ENCODE measurements at regions not wholly inside any gene's neighbourhood (a gene's known extent, or its start where the extent isn't known, plus 50 kb on each side); places are given as distances from the start of the nearest gene placed in this dataset.
"Not testable (repeated sequence)": the region's sequence is repeated elsewhere in the genome, so short reads cannot be mapped to it uniquely, and the experiment has no call there.

GRCh38 chr2:142291969-142292368 lies 161.2 kb upstream of the LRP1B start:
- Histone ChIP-seq H3K27me3 (ENCODE audit: control insufficient read depth, insufficient read depth, low read length) (no peaks in the 10 kb centered on the region), H3K36me3 (ENCODE audit: control insufficient read depth, insufficient read depth, low read length) (no peaks in the 10 kb centered on the region), H3K27ac (ENCODE audit: low read length) (no peak overlapping the region), H3K4me3 (ENCODE audit: low read length) (no peak overlapping the region), H3K4me1 (ENCODE audit: control insufficient read depth, insufficient read depth, low read length) (no peaks in the 10 kb centered on the region), H3K9me3 (ENCODE audit: control insufficient read depth, low read depth, low read length) (no peaks in the 10 kb centered on the region)
- no CpG with 5 or more reads among the region's 2 CpGs for WGBS (ENCODE audit: insufficient coverage, low lambda C conversion rate)
- no peak for DNase-seq

- Histone ChIP-seq H3K4me1 (ENCODE audit: control insufficient read depth, insufficient read depth, low read length) (no peaks in the 10 kb centered on the region), H3K27me3 (ENCODE audit: control insufficient read depth, insufficient read depth, low read length) (no peaks in the 10 kb centered on the region), H3K36me3 (ENCODE audit: control insufficient read depth, insufficient read depth, low read length) (no peaks in the 10 kb centered on the region), H3K4me3 (ENCODE audit: low read length) (no peak overlapping the region), H3K27ac (ENCODE audit: low read length) (no peak overlapping the region), H3K9me3 (ENCODE audit: control insufficient read depth, low read depth, low read length) (no peaks in the 10 kb centered on the region)
- 90% methylated on average over 2 of the region's 3 CpGs for WGBS (ENCODE audit: insufficient coverage, low lambda C conversion rate)
- no peak for DNase-seq
Observed at GRCh38 chr2:142290931-142291330, 160.1 kb upstream of the LRP1B start.

- WGBS (ENCODE audit: insufficient coverage, low lambda C conversion rate): no CpG with 5 or more reads among the region's 7 CpGs
- no peaks in the 10 kb centered on the region for H3K4me1 ChIP-seq (ENCODE audit: control insufficient read depth, insufficient read depth, low read length)
- peak in 1 of 2 donors; percentile 2 for DNase-seq
- no peaks in the 10 kb centered on the region for H3K9me3 ChIP-seq (ENCODE audit: control insufficient read depth, low read depth, low read length)
- no peak overlapping the region for H3K27ac ChIP-seq (ENCODE audit: low read length)
- no peaks in the 10 kb centered on the region for H3K27me3 ChIP-seq (ENCODE audit: control insufficient read depth, insufficient read depth, low read length)
- no peaks in the 10 kb centered on the region for H3K36me3 ChIP-seq (ENCODE audit: control insufficient read depth, insufficient read depth, low read length)
- H3K4me3 ChIP-seq (ENCODE audit: low read length): no peak overlapping the region
Observed at GRCh38 chr2:142286618-142287017, 155.8 kb upstream of the LRP1B start.

GRCh38 chr2:142285480-142285879 lies 154.7 kb upstream of the LRP1B start:
- H3K4me3 ChIP-seq (ENCODE audit: low read length): no peak overlapping the region
- DNase-seq: no peak

GRCh38 chr2:142284336-142284735 lies 153.5 kb upstream of the LRP1B start:
- not testable (repeated sequence) for H3K27me3 ChIP-seq (ENCODE audit: control insufficient read depth, insufficient read depth, low read length); H3K4me3 ChIP-seq (ENCODE audit: low read length); H3K9me3 ChIP-seq (ENCODE audit: control insufficient read depth, low read depth, low read length); H3K36me3 ChIP-seq (ENCODE audit: control insufficient read depth, insufficient read depth, low read length); DNase-seq; H3K27ac ChIP-seq (ENCODE audit: low read length); H3K4me1 ChIP-seq (ENCODE audit: control insufficient read depth, insufficient read depth, low read length)
- 100% methylated on average over 2 of the region's 4 CpGs for WGBS (ENCODE audit: insufficient coverage, low lambda C conversion rate)

More at GRCh38 chr2:142285480-142285879, 154.7 kb upstream of the LRP1B start:
- no peaks in the 10 kb centered on the region for H3K9me3 ChIP-seq (ENCODE audit: control insufficient read depth, low read depth, low read length)
- no peak overlapping the region for H3K27ac ChIP-seq (ENCODE audit: low read length)
- H3K27me3 ChIP-seq (ENCODE audit: control insufficient read depth, insufficient read depth, low read length): no peaks in the 10 kb centered on the region
- H3K4me1 ChIP-seq (ENCODE audit: control insufficient read depth, insufficient read depth, low read length): no peaks in the 10 kb centered on the region
- no peaks in the 10 kb centered on the region for H3K36me3 ChIP-seq (ENCODE audit: control insufficient read depth, insufficient read depth, low read length)
- WGBS (ENCODE audit: insufficient coverage, low lambda C conversion rate): no CpG with 5 or more reads among the region's 4 CpGs

DNA sequence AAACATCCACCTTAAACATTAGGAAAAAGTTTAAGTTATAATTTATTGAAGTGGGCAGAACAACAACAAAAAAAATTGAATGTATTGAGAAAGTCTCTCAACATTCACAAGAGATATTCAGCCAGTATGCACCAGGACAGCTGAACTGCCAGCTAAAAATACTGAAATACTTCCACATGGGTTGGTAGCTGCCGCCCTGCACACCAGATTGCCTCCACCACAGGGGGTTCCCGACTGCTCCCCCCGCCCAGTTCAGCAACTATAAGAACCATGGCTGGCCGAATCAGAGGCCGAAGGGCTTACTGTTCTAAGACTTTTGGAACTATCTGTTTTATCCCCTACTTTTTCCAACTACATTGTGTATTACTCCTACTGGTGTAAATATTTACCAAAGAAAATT lies 150.0 kb upstream of the LRP1B start:
- Histone ChIP-seq H3K27me3 (ENCODE audit: control insufficient read depth, insufficient read depth, low read length) (no peaks in the 10 kb centered on the region), H3K4me3 (ENCODE audit: low read length) (no peak overlapping the region), H3K4me1 (ENCODE audit: control insufficient read depth, insufficient read depth, low read length) (no peaks in the 10 kb centered on the region), H3K27ac (ENCODE audit: low read length) (no peak overlapping the region), H3K9me3 (ENCODE audit: control insufficient read depth, low read depth, low read length) (no peaks in the 10 kb centered on the region), H3K36me3 (ENCODE audit: control insufficient read depth, insufficient read depth, low read length) (no peaks in the 10 kb centered on the region)
- WGBS (ENCODE audit: insufficient coverage, low lambda C conversion rate): no CpG with 5 or more reads among the region's 5 CpGs
- no peak for DNase-seq

DNA sequence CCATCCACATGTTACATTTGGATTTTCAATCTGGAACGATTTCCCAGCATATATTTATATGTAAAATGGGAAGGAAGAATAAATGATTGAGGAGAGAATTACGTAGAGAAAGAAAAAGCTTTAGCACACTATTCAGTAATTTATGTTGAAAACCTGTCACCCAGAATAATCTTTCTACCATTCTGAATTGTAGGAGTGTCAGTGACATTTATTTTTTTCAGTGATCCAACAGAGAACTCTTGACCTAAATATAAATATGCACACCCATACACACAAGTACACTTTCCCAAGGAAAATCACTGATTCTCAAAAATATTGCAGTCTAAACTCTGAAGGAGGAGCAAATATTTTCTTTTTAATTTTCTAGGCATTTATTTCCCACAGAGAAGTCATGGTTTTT lies 140.2 kb upstream of the LRP1B start:
- Histone ChIP-seq H3K27ac (ENCODE audit: low read length) (no peak overlapping the region), H3K9me3 (ENCODE audit: control insufficient read depth, low read depth, low read length) (no peaks in the 10 kb centered on the region), H3K36me3 (ENCODE audit: control insufficient read depth, insufficient read depth, low read length) (no peaks in the 10 kb centered on the region), H3K27me3 (ENCODE audit: control insufficient read depth, insufficient read depth, low read length) (no peaks in the 10 kb centered on the region), H3K4me3 (ENCODE audit: low read length) (no peak overlapping the region), H3K4me1 (ENCODE audit: control insufficient read depth, insufficient read depth, low read length) (no peaks in the 10 kb centered on the region)
- 60% methylated on average over 2 of the region's 2 CpGs for WGBS (ENCODE audit: insufficient coverage, low lambda C conversion rate)
- no peak for DNase-seq

DNA sequence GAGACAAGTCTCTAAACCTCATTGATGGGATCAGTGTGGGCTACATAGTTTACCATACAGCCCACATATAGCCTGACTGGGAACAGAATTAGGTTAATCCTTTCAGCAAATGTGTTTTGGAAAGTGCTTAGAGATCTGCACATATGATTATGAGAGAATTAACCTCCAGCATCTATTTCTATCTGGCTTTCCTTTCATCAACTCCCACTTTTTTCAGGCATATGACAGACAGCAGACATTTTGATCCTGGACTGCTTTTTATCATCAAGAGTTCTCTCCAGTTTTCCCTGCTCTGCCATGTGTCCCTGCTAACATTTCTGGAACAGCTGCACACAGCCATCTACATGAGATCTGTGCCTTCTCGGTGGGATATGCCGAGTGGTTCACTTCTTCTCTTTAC lies 139.5 kb upstream of the LRP1B start:
- DNase-seq: no peak
- Histone ChIP-seq H3K27me3 (ENCODE audit: control insufficient read depth, insufficient read depth, low read length) (no peaks in the 10 kb centered on the region), H3K9me3 (ENCODE audit: control insufficient read depth, low read depth, low read length) (no peaks in the 10 kb centered on the region), H3K4me1 (ENCODE audit: control insufficient read depth, insufficient read depth, low read length) (no peaks in the 10 kb centered on the region), H3K4me3 (ENCODE audit: low read length) (no peak overlapping the region), H3K27ac (ENCODE audit: low read length) (no peak overlapping the region), H3K36me3 (ENCODE audit: control insufficient read depth, insufficient read depth, low read length) (no peaks in the 10 kb centered on the region)
- no CpG with 5 or more reads among the region's 2 CpGs for WGBS (ENCODE audit: insufficient coverage, low lambda C conversion rate)

DNA sequence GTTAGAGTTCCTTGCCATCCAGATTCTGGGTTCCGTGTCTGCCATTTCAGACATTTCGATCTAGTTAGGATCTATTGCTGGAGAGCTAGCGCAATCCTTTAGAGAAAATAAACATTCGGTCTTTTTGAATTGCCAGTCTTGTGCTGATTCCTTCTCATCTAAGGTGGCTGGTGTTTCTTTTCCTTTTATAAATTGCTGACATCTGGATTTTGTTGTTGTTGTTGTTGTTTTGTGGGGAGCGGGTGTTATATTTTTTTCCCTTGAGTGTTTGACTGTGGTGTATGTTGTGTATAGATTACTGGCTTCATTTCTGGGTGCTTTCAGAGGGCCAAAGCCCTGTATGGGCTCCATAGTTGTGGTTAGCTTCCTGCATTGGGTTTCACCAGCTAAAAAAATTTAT lies 128.5 kb upstream of the LRP1B start:
- Histone ChIP-seq H3K27me3 (ENCODE audit: control insufficient read depth, insufficient read depth, low read length) (no peaks in the 10 kb centered on the region), H3K4me1 (ENCODE audit: control insufficient read depth, insufficient read depth, low read length) (no peaks in the 10 kb centered on the region), H3K36me3 (ENCODE audit: control insufficient read depth, insufficient read depth, low read length) (no peaks in the 10 kb centered on the region), H3K27ac (ENCODE audit: low read length) (no peak overlapping the region), H3K9me3 (ENCODE audit: control insufficient read depth, low read depth, low read length) (peaks cover 4% of the 10 kb centered on the region), H3K4me3 (ENCODE audit: low read length) (no peak overlapping the region)
- 100% methylated on average over 2 of the region's 5 CpGs for WGBS (ENCODE audit: insufficient coverage, low lambda C conversion rate)
- no peak for DNase-seq

- Histone ChIP-seq H3K9me3 (ENCODE audit: control insufficient read depth, low read depth, low read length) (peaks cover 4% of the 10 kb centered on the region), H3K27me3 (ENCODE audit: control insufficient read depth, insufficient read depth, low read length) (no peaks in the 10 kb centered on the region)
Observed at GRCh38 chr2:142254031-142254430, 123.2 kb upstream of the LRP1B start.

DNA sequence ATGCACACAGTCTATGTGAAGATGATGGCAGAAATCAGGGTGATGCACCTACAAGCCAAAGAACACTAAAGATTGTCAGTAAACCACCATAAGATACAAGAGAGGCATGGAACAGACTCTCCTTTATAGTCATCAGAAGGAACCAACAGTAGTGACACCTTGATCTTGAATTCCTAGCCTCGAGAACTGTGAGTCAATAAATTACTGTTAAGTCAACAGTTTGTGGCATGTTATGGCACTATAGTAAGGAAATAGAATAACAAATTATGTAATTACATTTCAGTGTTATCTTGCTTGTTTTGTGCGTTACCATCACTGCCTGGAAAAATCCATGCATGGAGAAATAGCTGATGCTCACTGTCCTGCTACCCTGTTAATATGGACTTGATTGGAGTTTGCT lies 110.2 kb upstream of the LRP1B start:
- no peaks in the 10 kb centered on the region for H3K4me1 ChIP-seq (ENCODE audit: control insufficient read depth, insufficient read depth, low read length)
- no peaks in the 10 kb centered on the region for H3K9me3 ChIP-seq (ENCODE audit: control insufficient read depth, low read depth, low read length)
- no peak for DNase-seq
- 86% methylated on average over 1 of the region's 2 CpGs for WGBS (ENCODE audit: insufficient coverage, low lambda C conversion rate)
- H3K27ac ChIP-seq (ENCODE audit: low read length): no peak overlapping the region
- no peak overlapping the region for H3K4me3 ChIP-seq (ENCODE audit: low read length)
- H3K27me3 ChIP-seq (ENCODE audit: control insufficient read depth, insufficient read depth, low read length): no peaks in the 10 kb centered on the region
- H3K36me3 ChIP-seq (ENCODE audit: control insufficient read depth, insufficient read depth, low read length): no peaks in the 10 kb centered on the region

More at GRCh38 chr2:142254031-142254430, 123.2 kb upstream of the LRP1B start:
- no peak overlapping the region for H3K27ac ChIP-seq (ENCODE audit: low read length)
- no peaks in the 10 kb centered on the region for H3K4me1 ChIP-seq (ENCODE audit: control insufficient read depth, insufficient read depth, low read length)
- H3K4me3 ChIP-seq (ENCODE audit: low read length): no peak overlapping the region
- no CpG with 5 or more reads among the region's 1 CpG for WGBS (ENCODE audit: insufficient coverage, low lambda C conversion rate)
- no peak for DNase-seq
- H3K36me3 ChIP-seq (ENCODE audit: control insufficient read depth, insufficient read depth, low read length): no peaks in the 10 kb centered on the region
